Uterus (tissue), 2 donors: ENCODE measurements at regions not wholly inside any gene's neighbourhood (a gene's known extent, or its start where the extent isn't known, plus 50 kb on each side); places are given as distances from the start of the nearest gene placed in this dataset.

Source experiments
- CTCF ChIP-seq, 4 experiments: fragments of 200-600 bp in 2 of 4; fragments of 450-650 bp in 2 of 4; sonication (generic) in 2 of 4; IDR thresholded peaks; one replicate each; pipeline ENCODE4 v1.5.1; 2016 to 2019; ENCODE audit warnings: antibody characterized with exemption in 4 of 4, mild to moderate bottlenecking in 2 of 4, moderate library complexity in 1 of 4
- POLR2A ChIP-seq, 2 donors: fragments of 450-650 bp; IDR thresholded peaks; one replicate each; pipeline ENCODE4 v1.6.1; 2016; ENCODE audit warnings: antibody characterized with exemption in 2 of 2, mild to moderate bottlenecking in 1 of 2, moderate library complexity in 1 of 2

GRCh38 chr15:69520067-69520466 is 67.4 kb downstream of the RPLP1 start:
- TF ChIP-seq POLR2A (IDR thresholded peaks at IDR 0.05) (no peak), CTCF (IDR thresholded peaks at IDR 0.05) (no peak)
